Adrenal gland (tissue), 9 donors: ENCODE measurements at regions not wholly inside any gene's neighbourhood (a gene's known extent, or its start where the extent isn't known, plus 50 kb on each side); places are given as distances from the start of the nearest gene placed in this dataset.

Experiments used
- DNase-seq, 7 donors: peaks; one replicate each; pipeline ENCODE4 v3.0.0-alpha.2; 2019 to 2020
- H3K27ac ChIP-seq, 5 donors: fragments of 200-600 bp; sonication (generic) in 4 of 5; 1 replicate in 3 of 5; 2 replicates in 2 of 5; pipeline versions ENCODE4 v1.5.1 to v1.8.0; 2016 to 2020; ENCODE audit warnings: mild to moderate bottlenecking in 1 of 5
- H3K27me3 ChIP-seq: fragments of 200-600 bp; 2 replicates; pipeline ENCODE4 v1.8.0; 2021
- H3K36me3 ChIP-seq, 2 donors: fragments of 200-600 bp; replicated peaks in 1 of 2; 1 replicate in 1 of 2; 2 replicates in 1 of 2; pipeline versions ENCODE4 v1.5.1 to v1.8.0; 2018 to 2022
- H3K4me1 ChIP-seq, 2 donors: fragments of 200-600 bp; replicated peaks in 1 of 2; 1 replicate in 1 of 2; 2 replicates in 1 of 2; pipeline versions ENCODE4 v1.5.1 to v1.8.0; 2018 to 2021
- H3K4me3 ChIP-seq, 4 donors: fragments of 200-600 bp; sonication (generic) in 3 of 4; one replicate each; pipeline ENCODE4 v1.5.1; 2016 to 2018
- H3K9me3 ChIP-seq, 3 donors: fragments of 200-600 bp; sonication (generic) in 1 of 3; replicated peaks in 1 of 3; 1 replicate in 2 of 3; 2 replicates in 1 of 3; pipeline versions ENCODE4 v1.5.1 to v1.8.0; 2016 to 2021
- CTCF ChIP-seq, 6 experiments: fragments of 450-650 bp in 4 of 6; fragments of 200-600 bp in 2 of 6; sonication (generic) in 1 of 6; IDR thresholded peaks; 1 replicate in 5 of 6; 2 replicates in 1 of 6; pipeline versions ENCODE4 v1.5.1 to v1.8.0; 2016 to 2021; ENCODE audit warnings: antibody characterized with exemption in 6 of 6, mild to moderate bottlenecking in 2 of 6, moderate library complexity in 1 of 6
- POLR2A ChIP-seq, 2 donors: fragments of 450-650 bp; IDR thresholded peaks; one replicate each; pipeline ENCODE4 v1.6.1; 2017; ENCODE audit warnings: antibody characterized with exemption in 2 of 2, mild to moderate bottlenecking in 2 of 2, moderate library complexity in 1 of 2
- WGBS, 4 donors: extraction: QIAGEN DNeasy Blood & Tissue Kit in 2 of 4; methylation state at CpG; one replicate each; pipeline versions ENCODE4 v1.1.5 to v1.1.7; 2013 to 2017; 5-methylcytosine and 5-hydroxymethylcytosine counted together
- intact Hi-C, 2 donors: fragments of 100-400 bp; cut with DNase I; formaldehyde crosslinking; loops; one replicate each; pipeline versions ENCODE4 v1.14.1 to v1.15.0; 2022 to 2023
- donor health status: healthy with polysubstance abuse.
- donor health status: Bipolar disorder and iron deficiency.
- donor health status: DM: yes; HTN: yes; CAD: no.
- donor health status: DM: no; HTN: no; CAD: no.
- donor health status: DM: no; HTN: no; CAD: no.

DNA sequence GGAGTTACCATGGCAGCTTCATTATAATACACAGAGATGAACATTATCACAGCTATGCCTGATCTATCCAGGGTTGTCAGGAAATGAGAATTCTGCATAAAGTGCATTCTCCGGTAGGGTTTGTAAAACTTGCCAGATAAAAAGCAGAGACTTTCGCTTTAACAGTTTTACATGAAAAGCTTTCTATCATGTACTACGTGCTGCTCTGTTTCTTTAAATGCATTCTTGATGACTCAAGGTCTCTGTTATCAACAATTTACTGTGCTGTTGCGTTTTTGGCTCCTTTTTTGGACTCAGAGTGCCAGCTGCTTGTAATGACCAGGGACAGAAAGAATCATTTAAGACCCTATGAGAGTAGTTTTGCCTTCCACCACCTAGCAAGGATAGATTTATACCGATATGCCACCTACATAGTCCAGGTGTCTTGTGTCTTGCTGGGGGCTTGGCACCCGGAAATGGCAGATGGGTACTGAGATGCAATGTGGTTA, 371.2 kb downstream of the BTG1 start:
- peak overlapping the region in 1 of 4 donors; percentile 35 for H3K4me3 ChIP-seq
- TF ChIP-seq CTCF (IDR thresholded peaks at IDR 0.05) (peak in 1 of 6 experiments; percentile 19), POLR2A (IDR thresholded peaks at IDR 0.05) (peak in 1 of 2 donors; percentile 34)
- peaks cover 16 to 39% of the 10 kb centered on the region in 2 donors for H3K4me1 ChIP-seq
- H3K27me3 ChIP-seq = no peaks in the 10 kb centered on the region
- WGBS, 4 donors = 12 to 25% (median 20%) methylated on average over 6 of the region's 6 CpGs
- peak overlapping the region in 3 of 5 donors; percentile 13 to 80 (median 65) for H3K27ac ChIP-seq
- intact Hi-C loops = no loop called here
- no peaks in the 10 kb centered on the region for H3K9me3 ChIP-seq
- no peaks in the 10 kb centered on the region for H3K36me3 ChIP-seq
- peak; percentile 30 to 68 (median 46) for DNase-seq

- WGBS, 4 donors = 43 to 53% (median 48%) methylated on average over 4 of the region's 4 CpGs
- no peak for TF ChIP-seq POLR2A (IDR thresholded peaks at IDR 0.05)
- no peak for TF ChIP-seq CTCF (IDR thresholded peaks at IDR 0.05)
- Histone ChIP-seq H3K36me3 (no peaks in the 10 kb centered on the region), H3K4me3 (peak overlapping the region in 1 of 4 donors; percentile 35), H3K9me3 (no peaks in the 10 kb centered on the region), H3K4me1 (peaks cover 16 to 34% of the 10 kb centered on the region in 2 donors), H3K27ac (peak overlapping the region in 3 of 5 donors; percentile 13 to 80 (median 65)), H3K27me3 (no peaks in the 10 kb centered on the region)
- peak in 2 of 7 donors; percentile 10 to 16 for DNase-seq
- intact Hi-C loops = no loop called here
These were observed 371.8 kb downstream of the BTG1 start for GRCh38 chr12:91773749-91774429.

DNA sequence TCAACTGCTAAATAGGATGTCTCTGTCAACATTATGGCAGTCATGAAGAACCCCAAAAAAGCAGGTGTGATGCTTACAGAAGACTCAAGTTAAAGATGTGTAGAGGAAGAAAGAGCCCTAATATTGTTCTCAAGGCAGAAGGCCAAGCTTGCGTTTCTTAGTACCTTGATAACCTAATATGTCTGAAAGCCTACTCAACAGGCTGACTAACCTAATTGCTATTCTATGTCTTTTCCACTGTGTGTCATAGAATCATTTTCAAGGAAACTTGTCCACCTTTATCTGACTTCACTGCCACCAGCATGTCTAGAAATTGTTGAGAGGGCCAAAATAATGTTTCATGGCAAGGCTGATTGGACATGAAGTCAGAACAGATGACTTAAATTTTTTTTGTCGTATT, 373.2 kb downstream of the BTG1 start:
- TF ChIP-seq POLR2A (IDR thresholded peaks at IDR 0.05) (no peak), CTCF (IDR thresholded peaks at IDR 0.05) (no peak)
- Histone ChIP-seq H3K4me3 (no peak overlapping the region), H3K27me3 (no peaks in the 10 kb centered on the region), H3K27ac (no peak overlapping the region), H3K9me3 (no peaks in the 10 kb centered on the region), H3K36me3 (no peaks in the 10 kb centered on the region), H3K4me1 (peaks cover 4 to 19% of the 10 kb centered on the region in 2 donors)
- 73 to 83% (median 78%) methylated on average over 2 of the region's 2 CpGs for WGBS, 4 donors
- intact Hi-C loops = no loop called here
- DNase-seq = no peak

GRCh38 chr12:91769736-91770135, 375.9 kb downstream of the BTG1 start:
- Histone ChIP-seq H3K36me3 (no peaks in the 10 kb centered on the region), H3K9me3 (no peaks in the 10 kb centered on the region), H3K27ac (no peak overlapping the region), H3K27me3 (no peaks in the 10 kb centered on the region), H3K4me3 (no peak overlapping the region), H3K4me1 (peaks cover 2 to 19% of the 10 kb centered on the region in 2 donors)
- no peak for TF ChIP-seq POLR2A (IDR thresholded peaks at IDR 0.05)
- TF ChIP-seq CTCF (IDR thresholded peaks at IDR 0.05) = no peak
- WGBS, 4 donors = 68 to 95% (median 93%) methylated on average over 2 of the region's 2 CpGs
- no peak for DNase-seq
- intact Hi-C loops = no loop called here
